ENCODE measurements at regions not wholly inside any gene's neighbourhood (a gene's known extent, or its start where the extent isn't known, plus 50 kb on each side); places are given as distances from the start of the nearest gene placed in this dataset.

GRCh38 chr2:236805800-236806531 is 236.3 kb downstream of the ACKR3 start:
- DNase-seq: no peak

GRCh38 chr2:236809716-236810115 is 240.1 kb downstream of the ACKR3 start:
- no peak for DNase-seq

- no peak for DNase-seq
Observed at GRCh38 chr2:236811062-236811656, 241.5 kb downstream of the ACKR3 start.

GRCh38 chr2:236813766-236814165 is 244.1 kb downstream of the ACKR3 start:
- DNase-seq: no peak

GRCh38 chr2:236814593-236814992 is 245.0 kb downstream of the ACKR3 start:
- no peak for DNase-seq

GRCh38 chr2:236815746-236816145 is 246.1 kb downstream of the ACKR3 start:
- no peak for DNase-seq

GRCh38 chr2:236816197-236817170 is 246.9 kb downstream of the ACKR3 start:
- no peak for DNase-seq

GRCh38 chr2:236818281-236819045 is 248.8 kb downstream of the ACKR3 start:
- DNase-seq: no peak

GRCh38 chr2:236819275-236820002 is 249.8 kb downstream of the ACKR3 start:
- no peak for DNase-seq

GRCh38 chr2:236820763-236821344 is 251.2 kb downstream of the ACKR3 start:
- DNase-seq: no peak

GRCh38 chr2:236823041-236823629 is 253.5 kb downstream of the ACKR3 start:
- DNase-seq: no peak

- no peak for DNase-seq
Observed at GRCh38 chr2:236823963-236824362, 254.3 kb downstream of the ACKR3 start.

GRCh38 chr2:236824836-236825235 is 255.2 kb downstream of the ACKR3 start:
- DNase-seq: no peak

GRCh38 chr2:236825989-236826510 is 256.4 kb downstream of the ACKR3 start:
- DNase-seq: no peak

GRCh38 chr2:236826606-236827156 is 257.1 kb downstream of the ACKR3 start:
- DNase-seq: no peak

- DNase-seq: no peak
Observed at GRCh38 chr2:236827997-236828396, 257.7 kb upstream of the COPS8 start.

- no peak for DNase-seq
Observed at GRCh38 chr2:236828820-236829219, 256.9 kb upstream of the COPS8 start.

GRCh38 chr2:236830926-236831325 is 254.8 kb upstream of the COPS8 start:
- DNase-seq: no peak

GRCh38 chr2:236831698-236832097 is 254.0 kb upstream of the COPS8 start:
- DNase-seq: no peak

GRCh38 chr2:236833501-236834073 is 252.1 kb upstream of the COPS8 start:
- DNase-seq: no peak

All from activated gamma-delta T cell treated with Interleukin-2 at 50 U/mL for 16 hours (primary cell).